ENCODE measurements at regions not wholly inside any gene's neighbourhood (a gene's known extent, or its start where the extent isn't known, plus 50 kb on each side); places are given as distances from the start of the nearest gene placed in this dataset.

DNA sequence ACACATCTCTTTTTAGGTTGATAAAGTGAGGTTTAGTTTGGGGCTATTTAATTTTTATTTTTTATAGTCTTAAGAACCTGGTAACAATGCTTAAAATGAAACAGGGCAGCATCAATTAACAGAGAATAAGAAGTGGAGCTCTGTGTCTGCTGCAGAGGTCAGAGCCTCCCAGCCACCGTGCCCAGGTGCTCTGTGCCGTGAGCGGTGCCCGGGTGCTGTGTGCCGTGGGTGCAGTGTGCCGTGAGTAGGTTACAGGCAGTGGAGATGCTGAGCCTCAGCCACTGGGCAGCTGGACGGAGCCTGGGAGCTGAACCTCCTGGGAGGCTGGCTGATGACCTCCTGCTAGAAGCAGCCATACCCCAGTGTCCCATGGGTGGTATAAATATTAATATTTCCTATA, 250.0 kb downstream of the KLF6 start:
- TF ChIP-seq, protein P1, sequence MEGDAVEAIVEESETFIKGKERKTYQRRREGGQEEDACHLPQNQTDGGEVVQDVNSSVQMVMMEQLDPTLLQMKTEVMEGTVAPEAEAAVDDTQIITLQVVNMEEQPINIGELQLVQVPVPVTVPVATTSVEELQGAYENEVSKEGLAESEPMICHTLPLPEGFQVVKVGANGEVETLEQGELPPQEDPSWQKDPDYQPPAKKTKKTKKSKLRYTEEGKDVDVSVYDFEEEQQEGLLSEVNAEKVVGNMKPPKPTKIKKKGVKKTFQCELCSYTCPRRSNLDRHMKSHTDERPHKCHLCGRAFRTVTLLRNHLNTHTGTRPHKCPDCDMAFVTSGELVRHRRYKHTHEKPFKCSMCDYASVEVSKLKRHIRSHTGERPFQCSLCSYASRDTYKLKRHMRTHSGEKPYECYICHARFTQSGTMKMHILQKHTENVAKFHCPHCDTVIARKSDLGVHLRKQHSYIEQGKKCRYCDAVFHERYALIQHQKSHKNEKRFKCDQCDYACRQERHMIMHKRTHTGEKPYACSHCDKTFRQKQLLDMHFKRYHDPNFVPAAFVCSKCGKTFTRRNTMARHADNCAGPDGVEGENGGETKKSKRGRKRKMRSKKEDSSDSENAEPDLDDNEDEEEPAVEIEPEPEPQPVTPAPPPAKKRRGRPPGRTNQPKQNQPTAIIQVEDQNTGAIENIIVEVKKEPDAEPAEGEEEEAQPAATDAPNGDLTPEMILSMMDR (conservative IDR thresholded peaks at IDR 0.05; ENCODE audit: low read depth, low read length), result no peak
- TF ChIP-seq EZH2 (IDR thresholded peaks at IDR 0.05; ENCODE audit: borderline replicate concordance, low read depth, low read length, poor library complexity, severe bottlenecking), result no peak

Measured in A673 (cell line).